ENCODE measurements at regions not wholly inside any gene's neighbourhood (a gene's known extent, or its start where the extent isn't known, plus 50 kb on each side); places are given as distances from the start of the nearest gene placed in this dataset.

GRCh38 chr6:1079525-1079924 is 232.4 kb upstream of the FOXQ1 start:
- no peak for TF ChIP-seq EZH2 (IDR thresholded peaks at IDR 0.05)
- TF ChIP-seq CTCF (IDR thresholded peaks at IDR 0.05), result no peak
- TF ChIP-seq EZH2phosphoT487 (IDR thresholded peaks at IDR 0.05), result no peak
